Upper lobe of left lung (tissue), 6 donors: ENCODE measurements at regions not wholly inside any gene's neighbourhood (a gene's known extent, or its start where the extent isn't known, plus 50 kb on each side); places are given as distances from the start of the nearest gene placed in this dataset.
"Not testable (repeated sequence)": the region's sequence is repeated elsewhere in the genome, so short reads cannot be mapped to it uniquely, and the experiment has no call there.

ENCODE experiments used
- ATAC-seq, 2 donors: fragments of 200-7000 bp; cut with Tn5 transposase; one replicate each; pipeline ENCODE4 v1.9.1; 2022; ENCODE audit warnings: mild to moderate bottlenecking in 2 of 2, moderate library complexity in 2 of 2; ENCODE audit not compliant: low FRiP score in 2 of 2
- DNase-seq, 2 donors: peaks; one replicate each; pipeline ENCODE4 v3.0.0-alpha.2; 2019 to 2020
- H3K27ac ChIP-seq, 4 donors: fragments of 200-600 bp; sonication (generic); one replicate each; pipeline ENCODE4 v1.5.1; 2016 to 2019
- H3K27me3 ChIP-seq, 4 donors: fragments of 200-600 bp; sonication (generic); one replicate each; pipeline ENCODE4 v1.5.1; 2017 to 2019
- H3K36me3 ChIP-seq, 4 donors: fragments of 200-600 bp; sonication (generic); one replicate each; pipeline ENCODE4 v1.5.1; 2016 to 2019
- H3K4me1 ChIP-seq, 4 donors: fragments of 200-600 bp; sonication (generic); one replicate each; pipeline ENCODE4 v1.5.1; 2018 to 2019
- H3K4me3 ChIP-seq, 4 donors: fragments of 200-600 bp; sonication (generic); one replicate each; pipeline ENCODE4 v1.5.1; 2017 to 2019; ENCODE audit warnings: mild to moderate bottlenecking in 2 of 4, moderate library complexity in 1 of 4
- H3K9me3 ChIP-seq, 4 donors: fragments of 200-600 bp; sonication (generic); one replicate each; pipeline ENCODE4 v1.5.1; 2018 to 2019
- CTCF ChIP-seq, 6 experiments: fragments of 450-650 bp in 4 of 6; fragments of 200-600 bp in 2 of 6; sonication (generic) in 2 of 6; IDR thresholded peaks; one replicate each; pipeline ENCODE4 v1.5.1; 2016 to 2019; ENCODE audit warnings: antibody characterized with exemption in 6 of 6
- EP300 ChIP-seq, 4 donors: sonication (generic); formaldehyde crosslinking; IDR thresholded peaks; one replicate each; pipeline ENCODE4 v1.5.1; 2017; ENCODE audit warnings: antibody characterized with exemption in 4 of 4, control low read depth in 2 of 4
- POLR2A ChIP-seq, 4 donors: fragments of 450-650 bp; IDR thresholded peaks; one replicate each; pipeline ENCODE4 v1.5.1; 2016 to 2017; ENCODE audit warnings: antibody characterized with exemption in 4 of 4, mild to moderate bottlenecking in 2 of 4
- POLR2AphosphoS5 ChIP-seq, 2 donors: sonication (generic); formaldehyde crosslinking; IDR thresholded peaks; one replicate each; pipeline ENCODE4 v1.5.1; 2017; ENCODE audit warnings: antibody characterized with exemption in 2 of 2
- WGBS, 2 donors: methylation state at CpG; one replicate each; pipeline ENCODE4 v1.1.5; 2017 to 2018; 5-methylcytosine and 5-hydroxymethylcytosine counted together
- donor health status: DM: no; HTN: no; CAD: no; lungs with moderate emphysema.
- donor health status: DM: no; HTN: yes; CAD: no; lungs with severe emphysema.

DNA sequence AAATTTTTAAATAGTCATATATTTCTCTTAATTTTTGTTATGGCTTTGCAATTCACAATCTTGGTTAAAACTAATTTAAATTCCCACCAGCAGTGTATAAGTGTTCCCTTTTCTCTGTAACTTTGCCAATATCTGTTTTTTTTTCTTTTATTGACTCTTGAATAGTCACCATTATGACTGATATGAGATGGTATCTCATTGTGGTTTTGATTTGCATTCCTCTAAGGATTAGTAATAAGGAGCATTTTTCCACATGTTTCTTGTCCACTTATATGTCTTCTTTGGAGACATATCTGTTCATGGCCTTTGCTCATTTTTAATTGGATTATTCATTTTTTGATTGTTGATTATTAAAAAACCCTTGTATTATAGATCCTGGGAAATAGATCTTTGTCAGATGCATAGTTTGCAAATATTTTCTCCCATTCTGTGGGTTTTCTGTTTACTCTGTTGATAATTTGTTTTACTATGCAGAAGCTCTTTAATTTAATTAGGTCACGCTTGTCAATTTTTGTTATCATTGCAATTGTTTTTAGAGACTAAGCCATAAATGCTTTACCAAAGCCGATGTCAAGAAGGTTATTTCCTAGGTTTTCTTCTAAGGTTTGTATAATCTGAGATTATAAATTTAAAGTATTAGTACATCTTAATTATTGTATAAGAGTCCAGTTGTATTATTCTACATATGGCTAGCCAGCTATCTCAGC is 610.9 kb downstream of the CHSY3 start:
- Histone ChIP-seq H3K9me3 (peaks cover 0 to 11% (median 0%) of the 10 kb centered on the region in 4 donors), H3K4me1 (no peaks in the 10 kb centered on the region), H3K27me3 (no peaks in the 10 kb centered on the region), H3K4me3 (no peak overlapping the region), H3K36me3 (no peaks in the 10 kb centered on the region), H3K27ac (no peak overlapping the region)
- ATAC-seq (no peak), DNase-seq (no peak)
- TF ChIP-seq EP300 (IDR thresholded peaks at IDR 0.05) (no peak), CTCF (IDR thresholded peaks at IDR 0.05) (no peak), POLR2A (IDR thresholded peaks at IDR 0.05) (no peak), POLR2AphosphoS5 (IDR thresholded peaks at IDR 0.05) (no peak)
- WGBS, 2 donors = 94 to 98% methylated on average over 2 of the region's 2 CpGs

- H3K9me3 ChIP-seq = peaks cover 0 to 5% (median 0%) of the 10 kb centered on the region in 4 donors
- no peak for TF ChIP-seq EP300 (IDR thresholded peaks at IDR 0.05)
- no peak for TF ChIP-seq CTCF (IDR thresholded peaks at IDR 0.05)
- TF ChIP-seq POLR2AphosphoS5 (IDR thresholded peaks at IDR 0.05) = no peak
- TF ChIP-seq POLR2A (IDR thresholded peaks at IDR 0.05) = no peak
- no peaks in the 10 kb centered on the region for H3K4me1 ChIP-seq
- H3K36me3 ChIP-seq = no peaks in the 10 kb centered on the region
- WGBS, 2 donors = 77 to 79% methylated on average over 4 of the region's 4 CpGs
- ATAC-seq (no peak), DNase-seq (no peak)
- no peaks in the 10 kb centered on the region for H3K27me3 ChIP-seq
- H3K4me3 ChIP-seq = no peak overlapping the region
- H3K27ac ChIP-seq = no peak overlapping the region
Measured at GRCh38 chr5:130502702-130503101, 598.4 kb downstream of the CHSY3 start.

DNA sequence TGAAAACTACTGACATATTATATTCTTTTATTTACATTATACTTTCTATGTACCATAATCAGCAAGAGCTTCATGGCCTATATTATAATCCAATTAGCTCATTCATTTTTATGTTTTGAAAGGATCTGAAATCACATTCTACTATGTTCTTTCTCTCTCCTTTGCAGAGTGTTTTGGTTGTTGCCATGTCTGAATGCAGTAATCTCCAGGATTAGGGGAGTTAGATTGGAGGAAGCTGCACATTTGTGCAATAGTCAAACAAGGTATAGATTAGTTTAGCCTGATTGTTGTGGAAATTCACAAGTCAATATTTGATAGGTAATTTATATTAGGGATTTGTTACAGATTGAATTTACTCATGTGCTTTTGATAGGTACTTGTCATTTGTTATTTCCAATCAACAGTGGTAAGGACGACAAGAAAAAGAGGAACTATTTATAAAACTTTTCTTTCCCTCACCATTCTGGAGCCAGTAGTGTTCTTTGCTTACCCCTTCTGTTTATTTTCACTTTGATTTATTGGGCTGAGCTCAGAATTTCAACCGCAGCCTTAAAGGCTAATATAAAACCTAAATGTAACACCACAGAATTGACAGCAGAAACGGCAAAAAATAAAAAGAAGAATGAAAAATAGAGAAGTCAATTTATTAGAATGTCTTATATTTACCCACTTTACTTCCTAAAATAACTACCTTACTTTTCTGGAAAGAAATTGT is 597.0 kb downstream of the CHSY3 start:
- no peak overlapping the region for H3K27ac ChIP-seq
- ATAC-seq (no peak), DNase-seq (no peak)
- no peak for TF ChIP-seq EP300 (IDR thresholded peaks at IDR 0.05)
- no peak overlapping the region for H3K4me3 ChIP-seq
- H3K36me3 ChIP-seq = no peaks in the 10 kb centered on the region
- 35 to 37% methylated on average over 3 of the region's 3 CpGs for WGBS, 2 donors
- H3K9me3 ChIP-seq = peaks cover 0 to 5% (median 0%) of the 10 kb centered on the region in 4 donors
- no peaks in the 10 kb centered on the region for H3K4me1 ChIP-seq
- H3K27me3 ChIP-seq = no peaks in the 10 kb centered on the region

DNA sequence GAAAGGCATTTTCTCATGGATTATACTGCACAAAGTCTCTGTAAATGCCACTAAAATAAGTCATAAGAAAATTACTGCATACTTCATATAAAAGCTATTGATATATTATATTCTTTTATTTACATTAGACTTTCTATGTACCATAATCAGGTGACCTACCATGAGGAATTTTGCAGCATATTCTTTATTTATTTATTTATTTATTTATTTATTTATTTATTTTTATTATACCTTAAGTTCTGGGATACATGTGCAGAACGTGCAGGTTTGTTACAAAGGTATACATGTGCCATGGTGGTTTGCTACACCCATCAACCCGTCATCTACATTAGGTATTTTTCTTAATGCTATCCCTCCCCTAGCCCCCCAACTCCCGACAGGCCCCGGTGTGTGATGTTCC is 596.2 kb downstream of the CHSY3 start:
- H3K27me3 ChIP-seq, H3K9me3 ChIP-seq, H3K36me3 ChIP-seq, DNase-seq, H3K27ac ChIP-seq, H3K4me1 ChIP-seq, ATAC-seq, H3K4me3 ChIP-seq: not testable (repeated sequence)
- 89 to 92% methylated on average over 4 of the region's 4 CpGs for WGBS, 2 donors

- 86 to 100% methylated on average over 1 of the region's 1 CpG for WGBS, 2 donors
- no peak overlapping the region for H3K27ac ChIP-seq
- DNase-seq (no peak), ATAC-seq (no peak)
- H3K9me3 ChIP-seq = peaks cover 0 to 5% (median 0%) of the 10 kb centered on the region in 4 donors
- no peaks in the 10 kb centered on the region for H3K27me3 ChIP-seq
- TF ChIP-seq POLR2AphosphoS5 (IDR thresholded peaks at IDR 0.05) = no peak
- TF ChIP-seq POLR2A (IDR thresholded peaks at IDR 0.05) = no peak
- TF ChIP-seq EP300 (IDR thresholded peaks at IDR 0.05) = no peak
- TF ChIP-seq CTCF (IDR thresholded peaks at IDR 0.05) = no peak
- H3K36me3 ChIP-seq = no peaks in the 10 kb centered on the region
- H3K4me1 ChIP-seq = no peaks in the 10 kb centered on the region
- no peak overlapping the region for H3K4me3 ChIP-seq
Measured at GRCh38 chr5:130496215-130496614, 592.0 kb downstream of the CHSY3 start.

GRCh38 chr5:130488252-130488651 is 584.0 kb downstream of the CHSY3 start:
- no peaks in the 10 kb centered on the region for H3K9me3 ChIP-seq
- DNase-seq (no peak), ATAC-seq (no peak)
- no peaks in the 10 kb centered on the region for H3K27me3 ChIP-seq
- H3K27ac ChIP-seq = no peak overlapping the region
- TF ChIP-seq EP300 (IDR thresholded peaks at IDR 0.05) (no peak), POLR2AphosphoS5 (IDR thresholded peaks at IDR 0.05) (no peak), CTCF (IDR thresholded peaks at IDR 0.05) (no peak), POLR2A (IDR thresholded peaks at IDR 0.05) (no peak)
- H3K36me3 ChIP-seq = no peaks in the 10 kb centered on the region
- H3K4me3 ChIP-seq = no peak overlapping the region
- no peaks in the 10 kb centered on the region for H3K4me1 ChIP-seq
- WGBS, 2 donors = 67 to 79% methylated on average over 1 of the region's 1 CpG
